ENCODE measurements at regions not wholly inside any gene's neighbourhood (a gene's known extent, or its start where the extent isn't known, plus 50 kb on each side); places are given as distances from the start of the nearest gene placed in this dataset.

DNA sequence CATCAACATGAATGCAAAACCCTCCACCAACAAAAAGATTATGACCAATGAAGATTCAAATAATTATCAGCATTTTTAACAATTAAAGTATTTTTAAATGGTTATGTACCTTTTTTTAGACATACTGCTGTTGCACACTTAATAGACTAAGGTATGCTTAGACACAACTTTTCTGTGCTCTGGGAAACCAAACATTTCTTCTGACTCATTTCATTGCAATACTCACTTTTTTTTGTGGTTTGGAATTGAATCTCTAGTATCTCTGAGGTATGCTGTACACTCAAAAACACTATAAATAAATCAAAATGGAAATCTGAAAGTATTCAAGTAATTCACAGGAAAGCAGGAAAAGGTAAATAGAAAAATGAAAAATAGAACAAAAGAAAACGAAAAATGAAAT lies 247.9 kb upstream of the POU3F3 start (continued):
- TF ChIP-seq NR2F6 (IDR thresholded peaks at IDR 0.05) (no peak), NR2F6 (CRISPR knock-in tag; IDR thresholded peaks at IDR 0.05) (no peak), ETV5 (CRISPR knock-in tag; IDR thresholded peaks at IDR 0.05; ENCODE audit: borderline replicate concordance) (no peak), ZFP36 (IDR thresholded peaks at IDR 0.05; ENCODE audit: borderline replicate concordance, low read depth, low read length, partially characterized antibody) (no peak), ZNF781 (CRISPR knock-in tag; IDR thresholded peaks at IDR 0.05; ENCODE audit: borderline replicate concordance, not compliant biosample characterization) (no peak), ZNF329 (CRISPR knock-in tag; IDR thresholded peaks at IDR 0.05; ENCODE audit: low read depth) (no peak)
- TF ChIP-seq, protein P1, sequence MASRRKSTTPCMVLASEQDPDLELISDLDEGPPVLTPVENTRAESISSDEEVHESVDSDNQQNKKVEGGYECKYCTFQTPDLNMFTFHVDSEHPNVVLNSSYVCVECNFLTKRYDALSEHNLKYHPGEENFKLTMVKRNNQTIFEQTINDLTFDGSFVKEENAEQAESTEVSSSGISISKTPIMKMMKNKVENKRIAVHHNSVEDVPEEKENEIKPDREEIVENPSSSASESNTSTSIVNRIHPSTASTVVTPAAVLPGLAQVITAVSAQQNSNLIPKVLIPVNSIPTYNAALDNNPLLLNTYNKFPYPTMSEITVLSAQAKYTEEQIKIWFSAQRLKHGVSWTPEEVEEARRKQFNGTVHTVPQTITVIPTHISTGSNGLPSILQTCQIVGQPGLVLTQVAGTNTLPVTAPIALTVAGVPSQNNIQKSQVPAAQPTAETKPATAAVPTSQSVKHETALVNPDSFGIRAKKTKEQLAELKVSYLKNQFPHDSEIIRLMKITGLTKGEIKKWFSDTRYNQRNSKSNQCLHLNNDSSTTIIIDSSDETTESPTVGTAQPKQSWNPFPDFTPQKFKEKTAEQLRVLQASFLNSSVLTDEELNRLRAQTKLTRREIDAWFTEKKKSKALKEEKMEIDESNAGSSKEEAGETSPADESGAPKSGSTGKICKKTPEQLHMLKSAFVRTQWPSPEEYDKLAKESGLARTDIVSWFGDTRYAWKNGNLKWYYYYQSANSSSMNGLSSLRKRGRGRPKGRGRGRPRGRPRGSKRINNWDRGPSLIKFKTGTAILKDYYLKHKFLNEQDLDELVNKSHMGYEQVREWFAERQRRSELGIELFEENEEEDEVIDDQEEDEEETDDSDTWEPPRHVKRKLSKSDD (CRISPR knock-in tag; IDR thresholded peaks at IDR 0.05; ENCODE audit: low read depth) = no peak

DNA sequence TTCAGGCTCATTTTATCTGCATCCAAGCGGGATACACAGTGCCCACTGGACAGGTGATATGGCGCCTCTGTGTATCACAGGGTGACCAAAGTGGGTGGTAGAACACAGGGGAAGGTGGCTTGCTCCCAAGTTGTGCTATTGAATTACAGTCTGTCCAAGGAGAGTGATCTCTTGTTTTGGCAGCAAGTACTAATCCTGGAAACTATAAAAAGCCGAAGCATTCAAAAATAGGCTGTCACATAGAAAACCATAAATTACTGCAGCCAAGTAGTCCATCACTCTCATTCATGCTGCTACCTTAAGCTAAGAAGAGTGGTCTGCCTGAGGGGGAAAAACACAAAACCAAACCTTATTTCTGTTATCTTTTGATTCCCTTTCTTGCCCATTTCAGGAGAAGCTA lies 237.1 kb upstream of the POU3F3 start:
- no peak for FAIRE-seq
- no TSS peak for BruUV-seq (replicated peaks)
- TF ChIP-seq ZFP37 (CRISPR knock-in tag; IDR thresholded peaks at IDR 0.05; ENCODE audit: borderline replicate concordance) (no peak), FOXM1 (CRISPR knock-in tag; IDR thresholded peaks at IDR 0.05) (no peak), ZNF230 (CRISPR knock-in tag; IDR thresholded peaks at IDR 0.05) (no peak), ZNF678 (CRISPR knock-in tag; IDR thresholded peaks at IDR 0.05) (no peak), MED13 (CRISPR knock-in tag; IDR thresholded peaks at IDR 0.05) (no peak), HOXA3 (CRISPR knock-in tag; IDR thresholded peaks at IDR 0.05) (no peak), ZNF350 (CRISPR knock-in tag; IDR thresholded peaks at IDR 0.05; ENCODE audit: borderline replicate concordance, low read depth) (no peak), TOE1 (CRISPR knock-in tag; IDR thresholded peaks at IDR 0.05) (no peak), AGO2 (optimal IDR thresholded peaks at IDR 0.05; ENCODE audit: low read depth, low read length) (no peak), CEBPB (IDR thresholded peaks at IDR 0.05; ENCODE audit: borderline replicate concordance, low read depth, low read length) (no peak), KLF16 (CRISPR knock-in tag; IDR thresholded peaks at IDR 0.05) (no peak), TBX3 (IDR thresholded peaks at IDR 0.05; ENCODE audit: borderline replicate concordance) (no peak), SNAPC2 (CRISPR knock-in tag; IDR thresholded peaks at IDR 0.05) (no peak)
- TF ChIP-seq, protein P2, sequence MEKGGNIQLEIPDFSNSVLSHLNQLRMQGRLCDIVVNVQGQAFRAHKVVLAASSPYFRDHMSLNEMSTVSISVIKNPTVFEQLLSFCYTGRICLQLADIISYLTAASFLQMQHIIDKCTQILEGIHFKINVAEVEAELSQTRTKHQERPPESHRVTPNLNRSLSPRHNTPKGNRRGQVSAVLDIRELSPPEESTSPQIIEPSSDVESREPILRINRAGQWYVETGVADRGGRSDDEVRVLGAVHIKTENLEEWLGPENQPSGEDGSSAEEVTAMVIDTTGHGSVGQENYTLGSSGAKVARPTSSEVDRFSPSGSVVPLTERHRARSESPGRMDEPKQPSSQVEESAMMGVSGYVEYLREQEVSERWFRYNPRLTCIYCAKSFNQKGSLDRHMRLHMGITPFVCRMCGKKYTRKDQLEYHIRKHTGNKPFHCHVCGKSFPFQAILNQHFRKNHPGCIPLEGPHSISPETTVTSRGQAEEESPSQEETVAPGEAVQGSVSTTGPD (CRISPR knock-in tag; IDR thresholded peaks at IDR 0.05) = no peak
- TF ChIP-seq, protein P3, sequence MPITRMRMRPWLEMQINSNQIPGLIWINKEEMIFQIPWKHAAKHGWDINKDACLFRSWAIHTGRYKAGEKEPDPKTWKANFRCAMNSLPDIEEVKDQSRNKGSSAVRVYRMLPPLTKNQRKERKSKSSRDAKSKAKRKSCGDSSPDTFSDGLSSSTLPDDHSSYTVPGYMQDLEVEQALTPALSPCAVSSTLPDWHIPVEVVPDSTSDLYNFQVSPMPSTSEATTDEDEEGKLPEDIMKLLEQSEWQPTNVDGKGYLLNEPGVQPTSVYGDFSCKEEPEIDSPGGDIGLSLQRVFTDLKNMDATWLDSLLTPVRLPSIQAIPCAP (CRISPR knock-in tag; IDR thresholded peaks at IDR 0.05; ENCODE audit: low read depth) = no peak

More for the DNA sequence above, 237.1 kb upstream of the POU3F3 start:
- Histone ChIP-seq H3K27ac (ENCODE audit: extremely low read length, insufficient read depth, low read length) (no peak overlapping the region), H3K9ac (ENCODE audit: insufficient read depth, low read depth, low read length) (no peak overlapping the region), H3K79me2 (ENCODE audit: insufficient read depth, low read length) (no peaks in the 10 kb centered on the region), H3K4me2 (ENCODE audit: low read depth, low read length) (no peak overlapping the region), H3K27me3 (ENCODE audit: control insufficient read depth in 1 of 2, insufficient read depth in 2 of 2, low read length in 2 of 2) (0 out of 5 replicates have a peak, but pooled peaks cover 0 to 8% of the 10 kb centered on the region in 2 experiments), H3K4me3 (replicated peaks in 1 of 3; ENCODE audit: insufficient read depth in 1 of 3, low read depth in 2 of 3, low read length in 3 of 3) (no peak overlapping the region), H3K4me1 (ENCODE audit: insufficient read depth, low read length) (no peaks in the 10 kb centered on the region), H4K20me1 (ENCODE audit: insufficient read depth, low read length) (no peaks in the 10 kb centered on the region), H2AFZ (ENCODE audit: low read length) (no peak overlapping the region), H3K9me3 (ENCODE audit: low read length) (no peaks in the 10 kb centered on the region), H3K36me3 (replicated peaks in 1 of 2; ENCODE audit: control insufficient read depth in 1 of 2, insufficient read depth in 2 of 2, low read length in 2 of 2) (no peaks in the 10 kb centered on the region)
- in situ Hi-C loops (cut with HindIII; ENCODE audit: extremely low pct_ligation_motif_present, low pct_unique_long_range_greater_than_20kb) = no loop called here
- POLR2A ChIA-PET = no interaction called here
- intact Hi-C loops (cut with micrococcal nuclease; ENCODE audit: unreplicated experiment) = no loop called here
- CTCF ChIA-PET (ENCODE audit: low intra/inter-chr PET ratio, low total read pairs) = no interaction called here
- no peak for DNase-seq (ENCODE audit: low spot score)
- 11% methylated on average over 3 of the region's 3 CpGs for WGBS (ENCODE audit: low lambda C conversion rate)
- ATAC-seq = no peak

Measured in HepG2 (cell line).